ENCODE measurements at regions not wholly inside any gene's neighbourhood (a gene's known extent, or its start where the extent isn't known, plus 50 kb on each side); places are given as distances from the start of the nearest gene placed in this dataset.

GRCh38 chr10:113313048-113313602 lies 239.7 kb upstream of the HABP2 start:
- no peaks in the 10 kb centered on the region for H3K27me3 ChIP-seq
- H3K4me1 ChIP-seq, result no peaks in the 10 kb centered on the region
- H3K36me3 ChIP-seq (replicated peaks in 1 of 2; ENCODE audit: insufficient read depth in 1 of 2, low read depth in 2 of 2), result no peaks in the 10 kb centered on the region
- no peak overlapping the region for H3K4me3 ChIP-seq
- WGBS, 2 donors, result 91 to 92% methylated on average over 5 of the region's 5 CpGs
- no peak overlapping the region for H3K27ac ChIP-seq
- DNase-seq, result no peak
- intact Hi-C loops (cut with DNase I), result no loop called here
- TF ChIP-seq CTCF (IDR thresholded peaks at IDR 0.05) (no peak), POLR2A (IDR thresholded peaks at IDR 0.05) (no peak)
- no peaks in the 10 kb centered on the region for H3K9me3 ChIP-seq
- ATAC-seq, result no peak

- TF ChIP-seq POLR2A (IDR thresholded peaks at IDR 0.05) (no peak), CTCF (IDR thresholded peaks at IDR 0.05) (no peak)
- no peaks in the 10 kb centered on the region for H3K36me3 ChIP-seq (replicated peaks in 1 of 2; ENCODE audit: insufficient read depth in 1 of 2, low read depth in 2 of 2)
- intact Hi-C loops (cut with DNase I), result no loop called here
- WGBS, 2 donors, result 60 to 68% methylated on average over 4 of the region's 4 CpGs
- H3K27ac ChIP-seq, result no peak overlapping the region
- no peak for DNase-seq
- no peaks in the 10 kb centered on the region for H3K9me3 ChIP-seq
- no peaks in the 10 kb centered on the region for H3K4me1 ChIP-seq
- no peak for ATAC-seq
- H3K27me3 ChIP-seq, result no peaks in the 10 kb centered on the region
- H3K4me3 ChIP-seq, result no peak overlapping the region
These were observed 239.1 kb upstream of the HABP2 start for GRCh38 chr10:113313722-113314121.

GRCh38 chr10:113316506-113316905 lies 236.3 kb upstream of the HABP2 start:
- intact Hi-C loops (cut with DNase I), result no loop called here
- 80 to 92% methylated on average over 4 of the region's 4 CpGs for WGBS, 2 donors
- Histone ChIP-seq H3K27ac (no peak overlapping the region), H3K36me3 (replicated peaks in 1 of 2; ENCODE audit: insufficient read depth in 1 of 2, low read depth in 2 of 2) (no peaks in the 10 kb centered on the region), H3K9me3 (no peaks in the 10 kb centered on the region), H3K4me3 (no peak overlapping the region), H3K27me3 (no peaks in the 10 kb centered on the region), H3K4me1 (no peaks in the 10 kb centered on the region)
- ATAC-seq (no peak), DNase-seq (no peak)
- no peak for TF ChIP-seq CTCF (IDR thresholded peaks at IDR 0.05)
- TF ChIP-seq POLR2A (IDR thresholded peaks at IDR 0.05), result no peak

GRCh38 chr10:113317489-113317888 lies 235.4 kb upstream of the HABP2 start:
- Histone ChIP-seq H3K27ac (no peak overlapping the region), H3K4me1 (no peaks in the 10 kb centered on the region), H3K36me3 (replicated peaks in 1 of 2; ENCODE audit: insufficient read depth in 1 of 2, low read depth in 2 of 2) (no peaks in the 10 kb centered on the region), H3K4me3 (no peak overlapping the region), H3K27me3 (no peaks in the 10 kb centered on the region), H3K9me3 (no peaks in the 10 kb centered on the region)
- TF ChIP-seq CTCF (IDR thresholded peaks at IDR 0.05) (no peak), POLR2A (IDR thresholded peaks at IDR 0.05) (no peak)
- ATAC-seq (no peak), DNase-seq (no peak)
- whole genome bisulfite sequencing, 2 donors, result 27 to 31% methylated on average over 10 of the region's 10 CpGs
- intact Hi-C loops (cut with DNase I), result no loop called here

- 67 to 77% methylated on average over 3 of the region's 3 CpGs for WGBS, 2 donors
- TF ChIP-seq CTCF (IDR thresholded peaks at IDR 0.05) (no peak), POLR2A (IDR thresholded peaks at IDR 0.05) (no peak)
- DNase-seq, result no peak
These were observed 233.4 kb upstream of the HABP2 start for GRCh38 chr10:113319479-113319878.

More at GRCh38 chr10:113319479-113319878, 233.4 kb upstream of the HABP2 start:
- H3K36me3 ChIP-seq (replicated peaks in 1 of 2; ENCODE audit: insufficient read depth in 1 of 2, low read depth in 2 of 2), result no peaks in the 10 kb centered on the region
- intact Hi-C loops (cut with DNase I), result no loop called here
- H3K9me3 ChIP-seq, result no peaks in the 10 kb centered on the region
- H3K27ac ChIP-seq, result no peak overlapping the region
- no peaks in the 10 kb centered on the region for H3K27me3 ChIP-seq
- no peaks in the 10 kb centered on the region for H3K4me1 ChIP-seq
- ATAC-seq, result no peak
- no peak overlapping the region for H3K4me3 ChIP-seq

All from body of pancreas (tissue), 4 donors.